Spleen (tissue), 7 donors: ENCODE measurements at regions not wholly inside any gene's neighbourhood (a gene's known extent, or its start where the extent isn't known, plus 50 kb on each side); places are given as distances from the start of the nearest gene placed in this dataset.

Experiments
- CTCF ChIP-seq, 11 experiments: fragments of 200-600 bp in 7 of 11; fragments of 450-650 bp in 4 of 11; sonication (generic) in 4 of 11; IDR thresholded peaks in 8 of 11; conservative IDR thresholded peaks in 3 of 11; 1 replicate in 7 of 11; 2 replicates in 4 of 11; pipeline versions ENCODE4 v1.4.0 to v1.8.0; 2016 to 2021; ENCODE audit warnings: antibody characterized with exemption in 11 of 11, inconsistent platforms in 4 of 11, mild to moderate bottlenecking in 1 of 11
- POLR2A ChIP-seq, 3 donors: fragments of 450-650 bp; IDR thresholded peaks; one replicate each; pipeline ENCODE4 v1.5.1; 2017; ENCODE audit warnings: antibody characterized with exemption in 3 of 3, mild to moderate bottlenecking in 1 of 3
- donor health status: DM: no; HTN: no; CAD: no; lungs with moderate emphysema.
- donor health status: DM: no; HTN: no; CAD: no.
- donor health status: DM: no; HTN: no; CAD: no.

DNA sequence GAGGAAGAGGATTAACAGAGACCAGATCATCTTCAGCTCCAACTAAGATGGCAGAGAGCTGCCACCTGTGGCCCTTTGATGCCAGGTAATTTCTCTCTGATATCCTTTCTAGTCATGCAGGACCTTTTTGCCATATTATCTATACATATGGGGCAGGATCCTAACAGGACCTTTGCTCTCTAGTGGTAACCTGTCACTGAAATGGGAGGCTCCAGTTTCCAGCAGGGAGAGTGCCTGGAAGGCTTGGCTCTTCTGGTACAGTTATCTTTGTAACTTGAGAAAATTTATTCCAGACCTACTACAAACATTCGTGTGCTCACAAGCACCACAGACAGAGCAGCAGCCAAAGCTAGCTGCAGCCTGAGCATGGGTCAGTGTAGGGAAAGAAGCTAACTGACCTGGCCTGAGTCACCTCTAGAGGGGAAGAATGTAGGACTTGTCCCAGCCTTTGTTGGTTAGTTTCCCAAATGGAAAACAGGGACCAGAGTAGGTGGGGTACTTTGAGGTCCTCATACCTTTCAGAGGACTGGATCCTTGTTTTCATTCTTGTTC is 86.5 kb upstream of the MACF1 start:
- no peak for TF ChIP-seq POLR2A (IDR thresholded peaks at IDR 0.05)
- no peak for TF ChIP-seq CTCF (IDR thresholded peaks at IDR 0.05 in 8 of 11, conservative IDR thresholded peaks at IDR 0.05 in 3 of 11)
